ENCODE measurements at regions not wholly inside any gene's neighbourhood (a gene's known extent, or its start where the extent isn't known, plus 50 kb on each side); places are given as distances from the start of the nearest gene placed in this dataset.

- intact Hi-C loops (cut with DNase I), result no loop called here
- ATAC-seq (no peak), DNase-seq (ENCODE audit: missing footprints) (no peak)
These were observed 170.8 kb downstream of the NUFIP1 start for GRCh38 chr13:44818428-44818827.

- intact Hi-C loops (cut with DNase I), result no loop called here
- ATAC-seq (no peak), DNase-seq (ENCODE audit: missing footprints) (no peak)
These were observed 171.3 kb downstream of the NUFIP1 start for GRCh38 chr13:44818016-44818415.

GRCh38 chr13:44817131-44817671, 172.1 kb downstream of the NUFIP1 start:
- DNase-seq (ENCODE audit: missing footprints) (no peak), ATAC-seq (no peak)
- intact Hi-C loops (cut with DNase I), result no loop called here

- intact Hi-C loops (cut with DNase I), result no loop called here
- no peak for ATAC-seq
- no peak for DNase-seq (ENCODE audit: missing footprints)
These were observed 172.6 kb downstream of the NUFIP1 start for GRCh38 chr13:44816701-44817100.

GRCh38 chr13:44815623-44816022, 173.6 kb downstream of the NUFIP1 start:
- no peak for ATAC-seq
- no peak for DNase-seq (ENCODE audit: missing footprints)

GRCh38 chr13:44814836-44815235, 174.4 kb downstream of the NUFIP1 start:
- intact Hi-C loops (cut with DNase I), result no loop called here
- no peak for DNase-seq (ENCODE audit: missing footprints)
- no peak for ATAC-seq

More at GRCh38 chr13:44815623-44816022, 173.6 kb downstream of the NUFIP1 start:
- intact Hi-C loops (cut with DNase I), result no loop called here

GRCh38 chr13:44814161-44814560, 175.1 kb downstream of the NUFIP1 start:
- ATAC-seq (no peak), DNase-seq (ENCODE audit: missing footprints) (no peak)
- intact Hi-C loops (cut with DNase I), result no loop called here

GRCh38 chr13:44812818-44813217, 176.5 kb downstream of the NUFIP1 start:
- no peak for ATAC-seq
- no peak for DNase-seq (ENCODE audit: missing footprints)
- intact Hi-C loops (cut with DNase I), result no loop called here

- intact Hi-C loops (cut with DNase I), result no loop called here
- DNase-seq (ENCODE audit: missing footprints) (no peak), ATAC-seq (peak; percentile 31)
These were observed 179.0 kb downstream of the NUFIP1 start for GRCh38 chr13:44810061-44810840.

- DNase-seq (ENCODE audit: missing footprints), result no peak
- intact Hi-C loops (cut with DNase I), result loop anchor here (10.0 kb wide), 1 partner anchor 106 kb away; no protein-coding TSS in a partner anchor
- ATAC-seq, result no peak
These were observed 180.1 kb downstream of the NUFIP1 start for GRCh38 chr13:44809190-44809589.

- ATAC-seq (no peak), DNase-seq (ENCODE audit: missing footprints) (no peak)
- intact Hi-C loops (cut with DNase I), result loop anchor here (10.0 kb wide), 1 partner anchor 107 kb away; no protein-coding TSS in a partner anchor
These were observed 181.1 kb downstream of the NUFIP1 start for GRCh38 chr13:44808185-44808584.

- intact Hi-C loops (cut with DNase I), result loop anchor here (10.0 kb wide), 1 partner anchor 107 kb away; no protein-coding TSS in a partner anchor
- no peak for DNase-seq (ENCODE audit: missing footprints)
These were observed 181.7 kb downstream of the NUFIP1 start for GRCh38 chr13:44807449-44808034.

GRCh38 chr13:44806826-44807225, 182.4 kb downstream of the NUFIP1 start:
- ATAC-seq (no peak), DNase-seq (ENCODE audit: missing footprints) (no peak)
- intact Hi-C loops (cut with DNase I), result loop anchor here (10.0 kb wide), 1 partner anchor 108 kb away; no protein-coding TSS in a partner anchor

More at GRCh38 chr13:44807449-44808034, 181.7 kb downstream of the NUFIP1 start:
- ATAC-seq, result no peak

- intact Hi-C loops (cut with DNase I), result loop anchor here (10.0 kb wide), 1 partner anchor 109 kb away; no protein-coding TSS in a partner anchor
These were observed 183.7 kb downstream of the NUFIP1 start for GRCh38 chr13:44805585-44805984.

GRCh38 chr13:44803390-44803789, 185.9 kb downstream of the NUFIP1 start:
- intact Hi-C loops (cut with DNase I), result loop anchor here (10.0 kb wide), 1 partner anchor 111 kb away; no protein-coding TSS in a partner anchor
- ATAC-seq, result no peak
- DNase-seq (ENCODE audit: missing footprints), result no peak

More at GRCh38 chr13:44805585-44805984, 183.7 kb downstream of the NUFIP1 start:
- ATAC-seq, result no peak
- DNase-seq (ENCODE audit: missing footprints), result no peak

GRCh38 chr13:44802491-44802890, 186.8 kb downstream of the NUFIP1 start:
- intact Hi-C loops (cut with DNase I), result loop anchor here (10.0 kb wide), 1 partner anchor 112 kb away; no protein-coding TSS in a partner anchor
- ATAC-seq (no peak), DNase-seq (ENCODE audit: missing footprints) (no peak)

- ATAC-seq (no peak), DNase-seq (ENCODE audit: missing footprints) (no peak)
- intact Hi-C loops (cut with DNase I), result loop anchor here (10.0 kb wide), 1 partner anchor 113 kb away; no protein-coding TSS in a partner anchor
These were observed 187.3 kb downstream of the NUFIP1 start for GRCh38 chr13:44801990-44802389.

- intact Hi-C loops (cut with DNase I), result loop anchor here (10.0 kb wide), 1 partner anchor 114 kb away; no protein-coding TSS in a partner anchor
- no peak for ATAC-seq
- DNase-seq (ENCODE audit: missing footprints), result no peak
These were observed 188.6 kb downstream of the NUFIP1 start for GRCh38 chr13:44800626-44801025.

GRCh38 chr13:44797685-44798084, 191.6 kb downstream of the NUFIP1 start:
- intact Hi-C loops (cut with DNase I), result no loop called here
- ATAC-seq, result no peak
- DNase-seq (ENCODE audit: missing footprints), result no peak

Measured in Right ventricle myocardium inferior (tissue), 1 donor.